Adrenal gland (tissue), 5 donors: ENCODE measurements at regions not wholly inside any gene's neighbourhood (a gene's known extent, or its start where the extent isn't known, plus 50 kb on each side); places are given as distances from the start of the nearest gene placed in this dataset.

Experiments
- POLR2A ChIP-seq, 2 donors: fragments of 450-650 bp; IDR thresholded peaks; one replicate each; pipeline ENCODE4 v1.6.1; 2017; ENCODE audit warnings: antibody characterized with exemption in 2 of 2, mild to moderate bottlenecking in 2 of 2, moderate library complexity in 1 of 2
- TF ChIP-seq, protein P1 (sequence below), 6 experiments: fragments of 450-650 bp in 4 of 6; fragments of 200-600 bp in 2 of 6; sonication (generic) in 1 of 6; IDR thresholded peaks; 1 replicate in 5 of 6; 2 replicates in 1 of 6; pipeline versions ENCODE4 v1.5.1 to v1.8.0; 2016 to 2021; ENCODE audit warnings: antibody characterized with exemption in 6 of 6, mild to moderate bottlenecking in 2 of 6, moderate library complexity in 1 of 6
- donor health status: DM: no; HTN: no; CAD: no.

DNA sequence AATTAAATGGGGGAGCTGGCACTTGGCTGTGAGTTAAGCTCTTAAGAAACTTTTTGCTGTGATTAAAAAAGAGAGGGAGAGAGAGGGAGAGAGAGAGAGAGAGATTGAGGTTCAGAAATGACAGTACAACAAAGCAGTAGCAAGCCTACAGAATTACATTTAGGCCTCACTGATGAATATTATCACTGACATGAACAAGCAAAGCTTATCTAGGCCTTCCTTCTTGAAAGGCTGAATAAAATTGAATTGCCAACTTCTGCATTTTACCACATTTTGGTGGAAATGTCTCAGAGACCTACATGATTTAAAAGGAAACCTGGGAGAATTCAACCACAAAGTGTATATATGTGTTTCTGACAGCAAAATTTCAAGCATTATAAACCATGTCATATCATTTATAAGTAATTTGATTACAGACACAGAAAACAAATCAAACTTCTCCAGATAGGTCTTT, 530.8 kb downstream of the SOX2 start:
- TF ChIP-seq, protein P1, sequence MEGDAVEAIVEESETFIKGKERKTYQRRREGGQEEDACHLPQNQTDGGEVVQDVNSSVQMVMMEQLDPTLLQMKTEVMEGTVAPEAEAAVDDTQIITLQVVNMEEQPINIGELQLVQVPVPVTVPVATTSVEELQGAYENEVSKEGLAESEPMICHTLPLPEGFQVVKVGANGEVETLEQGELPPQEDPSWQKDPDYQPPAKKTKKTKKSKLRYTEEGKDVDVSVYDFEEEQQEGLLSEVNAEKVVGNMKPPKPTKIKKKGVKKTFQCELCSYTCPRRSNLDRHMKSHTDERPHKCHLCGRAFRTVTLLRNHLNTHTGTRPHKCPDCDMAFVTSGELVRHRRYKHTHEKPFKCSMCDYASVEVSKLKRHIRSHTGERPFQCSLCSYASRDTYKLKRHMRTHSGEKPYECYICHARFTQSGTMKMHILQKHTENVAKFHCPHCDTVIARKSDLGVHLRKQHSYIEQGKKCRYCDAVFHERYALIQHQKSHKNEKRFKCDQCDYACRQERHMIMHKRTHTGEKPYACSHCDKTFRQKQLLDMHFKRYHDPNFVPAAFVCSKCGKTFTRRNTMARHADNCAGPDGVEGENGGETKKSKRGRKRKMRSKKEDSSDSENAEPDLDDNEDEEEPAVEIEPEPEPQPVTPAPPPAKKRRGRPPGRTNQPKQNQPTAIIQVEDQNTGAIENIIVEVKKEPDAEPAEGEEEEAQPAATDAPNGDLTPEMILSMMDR (IDR thresholded peaks at IDR 0.05), result no peak
- no peak for TF ChIP-seq POLR2A (IDR thresholded peaks at IDR 0.05)
